OCI-LY7 (cell line): ENCODE measurements at regions not wholly inside any gene's neighbourhood (a gene's known extent, or its start where the extent isn't known, plus 50 kb on each side); places are given as distances from the start of the nearest gene placed in this dataset.

Experiments used
- BruUV-seq: library from RNA; stranded (reverse); fragments of 400-500 nt; replicated peaks from 2 replicates; lab custom pipeline; 2021; lab: Mats Ljungman, UMichigan
- CTCF ChIA-PET: fragments of 300-600 bp; sonication (Branson Sonifier 250); formaldehyde crosslinking; loops from one replicate; lab custom pipeline; 2022; ENCODE audit warnings: antibody characterized with exemption; ENCODE audit not compliant: unreplicated experiment; lab: Charles Lee
- POLR2A ChIA-PET: fragments of 300-600 bp; sonication (Branson Sonifier 250); formaldehyde crosslinking; loops from one replicate; lab custom pipeline; 2022; ENCODE audit warnings: antibody characterized with exemption; lab: Charles Lee
- DNase-seq: peaks from one replicate; pipeline ENCODE4 v3.0.0-alpha.2; 2015; ENCODE audit warnings: low spot score
- H2AFZ ChIP-seq: fragments of 200-600 bp; sonication (generic), shearing (Covaris generic); 2 replicates; pipeline ENCODE4 v1.6.1; 2014; ENCODE audit warnings: mild to moderate bottlenecking, antibody characterized with exemption, low read length, moderate library complexity
- H3K27ac ChIP-seq: fragments of 200-600 bp; sonication (generic); 2 replicates; pipeline ENCODE4 v1.5.1; 2014; ENCODE audit warnings: mixed run types, low read depth, mild to moderate bottlenecking, moderate library complexity, low read length, inconsistent platforms; ENCODE audit not compliant: poor library complexity, severe bottlenecking
- H3K36me3 ChIP-seq: fragments of 200-600 bp; sonication (generic); 2 replicates; pipeline ENCODE4 v1.6.1; 2014; ENCODE audit warnings: mild to moderate bottlenecking, antibody characterized with exemption, low read length, moderate library complexity, mixed read lengths; ENCODE audit not compliant: insufficient read depth
- H3K4me1 ChIP-seq: fragments of 200-600 bp; sonication (generic); 2 replicates; pipeline ENCODE4 v1.5.1; 2014; ENCODE audit warnings: mild to moderate bottlenecking, low read length; ENCODE audit not compliant: insufficient read depth, poor library complexity, severe bottlenecking
- H3K4me2 ChIP-seq: fragments of 200-600 bp; sonication (generic); 2 replicates; pipeline ENCODE4 v1.6.1; 2014; ENCODE audit warnings: mild to moderate bottlenecking, low read length
- H3K4me3 ChIP-seq: fragments of 200-600 bp; sonication (generic); 2 replicates; pipeline ENCODE4 v1.5.1; 2014; ENCODE audit warnings: mild to moderate bottlenecking, low read depth, low read length; ENCODE audit not compliant: poor library complexity, severe bottlenecking
- H3K79me2 ChIP-seq: fragments of 200-600 bp; sonication (generic); 2 replicates; pipeline ENCODE4 v1.6.1; 2016; ENCODE audit warnings: low read depth, mild to moderate bottlenecking, low read length, moderate library complexity, mixed read lengths; ENCODE audit not compliant: insufficient read depth
- H3K9me2 ChIP-seq: fragments of 200-600 bp; sonication (generic); 2 replicates; pipeline ENCODE4 v1.6.1; 2016; ENCODE audit warnings: mild to moderate bottlenecking, low read length, mixed read lengths; ENCODE audit not compliant: insufficient read depth
- H3K9me3 ChIP-seq: fragments of 200-600 bp; sonication (generic); 2 replicates; pipeline ENCODE4 v1.6.1; 2014; ENCODE audit warnings: mild to moderate bottlenecking, mixed run types, low read length, mixed read lengths
- H4K20me1 ChIP-seq: fragments of 200-600 bp; sonication (generic); 2 replicates; pipeline ENCODE4 v1.6.1; 2014; ENCODE audit warnings: mild to moderate bottlenecking, antibody characterized with exemption, low read length, moderate library complexity, mixed read lengths; ENCODE audit not compliant: insufficient read depth
- EZH2phosphoT487 ChIP-seq: fragments of 200-600 bp; sonication (generic); IDR thresholded peaks from 2 replicates; pipeline ENCODE4 v1.6.1; 2018; ENCODE audit warnings: low read depth, borderline replicate concordance, mild to moderate bottlenecking, mixed run types, antibody characterized with exemption, low read length, moderate library complexity, mixed read lengths
- intact Hi-C: fragments of 100-400 bp; cut with micrococcal nuclease; formaldehyde crosslinking; loops from one replicate; pipeline ENCODE4 v1.10.0; 2022; ENCODE audit not compliant: unreplicated experiment
- TF ChIP-seq, protein P1 (sequence below): fragments of 200-600 bp; sonication (generic); conservative IDR thresholded peaks from 2 replicates; pipeline ENCODE4 v1.5.1; 2014; ENCODE audit warnings: mild to moderate bottlenecking, antibody characterized with exemption, low read length, moderate library complexity, mixed read lengths

DNA sequence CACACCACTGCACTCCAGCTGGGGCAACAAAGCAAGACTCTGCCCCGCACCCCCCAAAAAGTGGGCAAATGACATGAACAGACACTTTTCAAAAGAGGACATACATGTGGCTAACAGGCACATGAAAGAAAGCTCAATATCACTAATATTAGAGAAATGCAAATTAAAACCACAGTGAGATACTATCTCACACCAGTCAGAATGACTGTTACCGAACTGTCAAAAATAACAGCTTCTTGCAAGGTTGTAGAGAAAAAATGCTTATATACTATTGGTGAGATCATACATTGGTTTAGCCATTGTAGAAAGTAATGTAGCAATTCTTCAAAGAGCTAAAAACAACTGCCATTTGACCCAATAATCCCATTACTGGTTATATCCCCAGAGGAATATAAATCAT, 99.5 kb upstream of the SPATA13 start:
- Histone ChIP-seq H3K4me2 (no peak overlapping the region), H2AFZ (no peak overlapping the region), H3K27ac (no peak overlapping the region), H3K9me3 (no peaks in the 10 kb centered on the region), H3K4me3 (no peak overlapping the region), H3K36me3 (no peaks in the 10 kb centered on the region), H3K4me1 (peaks cover 4% of the 10 kb centered on the region), H4K20me1 (no peaks in the 10 kb centered on the region), H3K79me2 (no peaks in the 10 kb centered on the region), H3K9me2 (no peaks in the 10 kb centered on the region)
- no peak for DNase-seq
- intact Hi-C loops: no loop called here
- TF ChIP-seq, protein P1, sequence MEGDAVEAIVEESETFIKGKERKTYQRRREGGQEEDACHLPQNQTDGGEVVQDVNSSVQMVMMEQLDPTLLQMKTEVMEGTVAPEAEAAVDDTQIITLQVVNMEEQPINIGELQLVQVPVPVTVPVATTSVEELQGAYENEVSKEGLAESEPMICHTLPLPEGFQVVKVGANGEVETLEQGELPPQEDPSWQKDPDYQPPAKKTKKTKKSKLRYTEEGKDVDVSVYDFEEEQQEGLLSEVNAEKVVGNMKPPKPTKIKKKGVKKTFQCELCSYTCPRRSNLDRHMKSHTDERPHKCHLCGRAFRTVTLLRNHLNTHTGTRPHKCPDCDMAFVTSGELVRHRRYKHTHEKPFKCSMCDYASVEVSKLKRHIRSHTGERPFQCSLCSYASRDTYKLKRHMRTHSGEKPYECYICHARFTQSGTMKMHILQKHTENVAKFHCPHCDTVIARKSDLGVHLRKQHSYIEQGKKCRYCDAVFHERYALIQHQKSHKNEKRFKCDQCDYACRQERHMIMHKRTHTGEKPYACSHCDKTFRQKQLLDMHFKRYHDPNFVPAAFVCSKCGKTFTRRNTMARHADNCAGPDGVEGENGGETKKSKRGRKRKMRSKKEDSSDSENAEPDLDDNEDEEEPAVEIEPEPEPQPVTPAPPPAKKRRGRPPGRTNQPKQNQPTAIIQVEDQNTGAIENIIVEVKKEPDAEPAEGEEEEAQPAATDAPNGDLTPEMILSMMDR: no peak
- CTCF ChIA-PET: interaction anchor here (0.5 kb wide), 1 partner anchor 322 kb away, joined by 3 read pairs; no protein-coding TSS in a partner anchor
- BruUV-seq: no TSS peak
- POLR2A ChIA-PET: interaction anchor here (0.6 to 1.7 kb wide), 5 partner anchors 12 to 155 kb away, joined by 3 to 6 read pairs (median 4); no protein-coding TSS in a partner anchor

DNA sequence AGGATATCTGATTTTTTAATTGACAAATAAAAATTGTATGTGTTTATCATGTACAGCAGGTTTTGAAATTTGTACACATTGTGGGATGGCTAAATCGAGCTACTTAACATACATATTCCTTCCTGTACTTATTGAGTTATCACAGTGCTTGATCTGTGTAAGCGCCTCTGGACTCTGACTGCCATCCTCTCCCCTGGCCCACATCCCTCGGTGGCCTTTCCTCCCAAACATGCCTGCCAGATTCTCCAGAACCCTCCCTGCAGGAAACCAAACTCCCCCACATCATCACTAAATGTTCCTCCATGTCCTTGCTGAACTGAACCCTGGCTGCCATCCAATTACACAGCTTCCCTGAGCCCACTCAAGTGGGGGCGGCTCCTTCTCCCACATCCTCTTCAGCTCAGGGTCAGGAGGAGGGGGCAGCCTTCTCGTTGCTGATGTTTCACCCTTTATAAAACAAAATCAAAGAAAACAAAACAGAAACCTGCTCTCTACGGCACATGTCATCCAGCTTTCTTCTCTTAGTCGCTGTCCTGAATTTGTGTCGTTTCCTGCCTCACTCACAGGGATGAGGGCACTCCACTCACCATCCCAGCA, 97.1 kb upstream of the SPATA13 start:
- no peaks in the 10 kb centered on the region for H3K9me3 ChIP-seq
- H3K79me2 ChIP-seq: no peaks in the 10 kb centered on the region
- intact Hi-C loops: no loop called here
- TF ChIP-seq, protein P1: no peak
- TF ChIP-seq EZH2phosphoT487: no peak
- no peaks in the 10 kb centered on the region for H3K9me2 ChIP-seq
- peaks cover 4% of the 10 kb centered on the region for H3K4me1 ChIP-seq
- ChIA-PET CTCF (no interaction called here), POLR2A (no interaction called here)
- no peak for DNase-seq
- no peaks in the 10 kb centered on the region for H4K20me1 ChIP-seq
- H2AFZ ChIP-seq: no peak overlapping the region
- no peak overlapping the region for H3K4me3 ChIP-seq
- no peak overlapping the region for H3K4me2 ChIP-seq
- BruUV-seq: no TSS peak
- no peaks in the 10 kb centered on the region for H3K36me3 ChIP-seq
- no peak overlapping the region for H3K27ac ChIP-seq

DNA sequence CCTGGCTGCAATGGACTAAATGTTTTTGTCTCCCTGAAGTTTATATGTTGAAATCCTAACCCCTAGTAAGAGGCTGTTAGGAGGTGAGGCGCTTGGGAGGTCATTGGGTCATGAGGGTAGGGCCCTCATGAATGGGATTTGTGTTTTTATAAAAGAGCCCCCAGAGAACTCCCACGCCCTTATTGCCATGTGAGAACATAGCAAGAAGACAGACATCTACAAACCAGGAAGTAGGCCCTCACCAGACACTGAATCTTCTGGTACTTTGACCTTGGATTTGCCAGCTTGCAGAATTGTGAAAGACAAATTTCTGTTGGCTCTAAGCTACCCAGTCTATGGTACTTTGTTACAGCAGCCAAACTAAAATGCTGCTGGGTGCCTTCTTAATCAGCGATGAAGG, 96.1 kb upstream of the SPATA13 start:
- no peaks in the 10 kb centered on the region for H3K36me3 ChIP-seq
- ChIA-PET CTCF (no interaction called here), POLR2A (no interaction called here)
- H4K20me1 ChIP-seq: no peaks in the 10 kb centered on the region
- no peak overlapping the region for H2AFZ ChIP-seq
- no peak overlapping the region for H3K4me3 ChIP-seq
- H3K4me2 ChIP-seq: no peak overlapping the region
- no peaks in the 10 kb centered on the region for H3K79me2 ChIP-seq
- intact Hi-C loops: no loop called here
- no peaks in the 10 kb centered on the region for H3K9me2 ChIP-seq
- peaks cover 3% of the 10 kb centered on the region for H3K4me1 ChIP-seq
- BruUV-seq: no TSS peak
- no peak for DNase-seq
- TF ChIP-seq EZH2phosphoT487: no peak
- TF ChIP-seq, protein P1: no peak
- H3K9me3 ChIP-seq: no peaks in the 10 kb centered on the region
- H3K27ac ChIP-seq: no peak overlapping the region
